LNCaP clone FGC (cell line): ENCODE measurements at regions not wholly inside any gene's neighbourhood (a gene's known extent, or its start where the extent isn't known, plus 50 kb on each side); places are given as distances from the start of the nearest gene placed in this dataset.

Experiments used
- DNase-seq: peaks from one replicate; pipeline ENCODE4 v3.0.0-alpha.2; 2011; ENCODE audit warnings: low read depth
- H3K4me3 ChIP-seq: 2 replicates; pipeline ENCODE4 v1.5.1; 2011; ENCODE audit warnings: mild to moderate bottlenecking, low read depth, low read length, control low read depth
- CTCF ChIP-seq: IDR thresholded peaks from 2 replicates; pipeline ENCODE4 v1.5.1; 2012; ENCODE audit warnings: mild to moderate bottlenecking; ENCODE audit not compliant: control insufficient read depth, insufficient read depth; ENCODE audit errors: extremely low read depth

GRCh38 chr10:90985321-90985933, 64.5 kb upstream of the ANKRD1 start:
- H3K4me3 ChIP-seq = no peak overlapping the region
- TF ChIP-seq CTCF = no peak
- DNase-seq = no peak

GRCh38 chr10:90986136-90986760, 65.4 kb upstream of the ANKRD1 start:
- DNase-seq = no peak
- TF ChIP-seq CTCF = no peak
- H3K4me3 ChIP-seq = no peak overlapping the region

- H3K4me3 ChIP-seq = no peak overlapping the region
- no peak for TF ChIP-seq CTCF
- no peak for DNase-seq
Measured at GRCh38 chr10:90986870-90987269, 66.0 kb upstream of the ANKRD1 start.

GRCh38 chr10:90987383-90987782, 66.5 kb upstream of the ANKRD1 start:
- no peak for TF ChIP-seq CTCF
- no peak for DNase-seq
- H3K4me3 ChIP-seq = no peak overlapping the region

GRCh38 chr10:90988024-90988423, 67.1 kb upstream of the ANKRD1 start:
- no peak for TF ChIP-seq CTCF
- H3K4me3 ChIP-seq = no peak overlapping the region
- DNase-seq = no peak

- no peak for TF ChIP-seq CTCF
- no peak for DNase-seq
Measured at GRCh38 chr10:90988802-90989201, 67.9 kb upstream of the ANKRD1 start.

GRCh38 chr10:90989378-90989777, 68.5 kb upstream of the ANKRD1 start:
- TF ChIP-seq CTCF = no peak

More at GRCh38 chr10:90988802-90989201, 67.9 kb upstream of the ANKRD1 start:
- no peak overlapping the region for H3K4me3 ChIP-seq

More at GRCh38 chr10:90989378-90989777, 68.5 kb upstream of the ANKRD1 start:
- no peak overlapping the region for H3K4me3 ChIP-seq
- DNase-seq = no peak
